GM23248 (cell line): ENCODE measurements at regions not wholly inside any gene's neighbourhood (a gene's known extent, or its start where the extent isn't known, plus 50 kb on each side); places are given as distances from the start of the nearest gene placed in this dataset.
A peak's percentile ranks its signal among the peaks of the same experiment; 100 is the strongest.

Experiments used
- DNase-seq: peaks from one replicate; pipeline ENCODE4 v3.0.0-alpha.2; 2015
- H2AFZ ChIP-seq: fragments of 200-600 bp; sonication (generic); 2 replicates; pipeline ENCODE4 v1.6.1; 2016; ENCODE audit warnings: antibody characterized with exemption
- H3F3A ChIP-seq: fragments of 200-600 bp; sonication (generic); 2 replicates; pipeline ENCODE4 v1.6.1; 2016; ENCODE audit warnings: mild to moderate bottlenecking, antibody characterized with exemption, mixed run types; ENCODE audit not compliant: insufficient read depth
- H3K27ac ChIP-seq: fragments of 200-600 bp; sonication (generic); 2 replicates; pipeline ENCODE4 v1.5.1; 2016; ENCODE audit warnings: mild to moderate bottlenecking
- H3K27me3 ChIP-seq: fragments of 200-600 bp; sonication (generic); replicated peaks from 2 replicates; pipeline ENCODE4 v1.6.1; 2016; ENCODE audit warnings: mild to moderate bottlenecking; ENCODE audit not compliant: insufficient read depth
- H3K36me3 ChIP-seq: fragments of 200-600 bp; sonication (generic); 2 replicates; pipeline ENCODE4 v1.6.1; 2016; ENCODE audit warnings: low read depth, mild to moderate bottlenecking
- H3K4me1 ChIP-seq: fragments of 200-600 bp; sonication (generic); 2 replicates; pipeline ENCODE4 v1.6.1; 2016; ENCODE audit warnings: mild to moderate bottlenecking; ENCODE audit not compliant: insufficient read depth
- H3K4me2 ChIP-seq: fragments of 200-600 bp; sonication (generic); one replicate; pipeline ENCODE4 v1.6.1; 2016; ENCODE audit warnings: mild to moderate bottlenecking; ENCODE audit not compliant: unreplicated experiment
- H3K4me3 ChIP-seq: fragments of 200-600 bp; sonication (generic); 2 replicates; pipeline ENCODE4 v1.5.1; 2016; ENCODE audit warnings: mild to moderate bottlenecking
- H3K79me2 ChIP-seq: fragments of 200-600 bp; sonication (generic); 2 replicates; pipeline ENCODE4 v1.6.1; 2016; ENCODE audit warnings: mild to moderate bottlenecking; ENCODE audit not compliant: insufficient read depth
- H3K9ac ChIP-seq: fragments of 200-600 bp; sonication (generic); 2 replicates; pipeline ENCODE4 v1.6.1; 2016; ENCODE audit warnings: mild to moderate bottlenecking
- H3K9me2 ChIP-seq: fragments of 200-600 bp; sonication (generic); 2 replicates; pipeline ENCODE4 v1.6.1; 2016; ENCODE audit warnings: mixed run types, mild to moderate bottlenecking, moderate library complexity; ENCODE audit not compliant: insufficient read depth
- H3K9me3 ChIP-seq: fragments of 200-600 bp; sonication (generic); one replicate; pipeline ENCODE4 v1.6.1; 2017; ENCODE audit warnings: low read depth
- H4K20me1 ChIP-seq: fragments of 200-600 bp; sonication (generic); 2 replicates; pipeline ENCODE4 v1.6.0; 2016; ENCODE audit not compliant: insufficient read depth
- EZH2 ChIP-seq: fragments of 200-600 bp; sonication (generic); IDR thresholded peaks from 2 replicates; pipeline ENCODE4 v1.6.1; 2018; ENCODE audit warnings: antibody characterized with exemption, mild to moderate bottlenecking; ENCODE audit not compliant: insufficient read depth, poor library complexity, severe bottlenecking
- EZH2phosphoT487 ChIP-seq: fragments of 200-600 bp; sonication (generic); IDR thresholded peaks from 2 replicates; pipeline ENCODE4 v1.6.1; 2018; ENCODE audit warnings: antibody characterized with exemption, moderate library complexity, mild to moderate bottlenecking, low read depth; ENCODE audit not compliant: insufficient read depth
- WGBS, 2 experiments: methylation state at CpG; one replicate each; pipeline ENCODE4 v1.1.6; 2015 to 2017; ENCODE audit warnings: low lambda C conversion rate in 2 of 2, low coverage in 1 of 2; ENCODE audit errors: missing lambda C conversion rate in 2 of 2; 5-methylcytosine and 5-hydroxymethylcytosine counted together
- in situ Hi-C: fragments of 300-500 bp; cut with MboI; formaldehyde crosslinking; loops from 2 replicates; pipeline ENCODE4 v1.15.0; 2020

- no peak for DNase-seq
- peaks cover 28% of the 10 kb centered on the region for H3F3A ChIP-seq
- peaks cover 44% of the 10 kb centered on the region for H3K4me1 ChIP-seq
- no peaks in the 10 kb centered on the region for H3K27me3 ChIP-seq
- no peak overlapping the region for H2AFZ ChIP-seq
- H3K4me2 ChIP-seq, result no peak overlapping the region
- no peaks in the 10 kb centered on the region for H3K9me3 ChIP-seq
- no peak overlapping the region for H3K4me3 ChIP-seq
- H3K9me2 ChIP-seq, result no peaks in the 10 kb centered on the region; the same call in 1 of the 2 replicates
- no peaks in the 10 kb centered on the region for H3K79me2 ChIP-seq
- in situ Hi-C loops, result no loop called here
- no peaks in the 10 kb centered on the region for H4K20me1 ChIP-seq
- no peak overlapping the region for H3K27ac ChIP-seq
- no peak overlapping the region for H3K9ac ChIP-seq
- H3K36me3 ChIP-seq, result no peaks in the 10 kb centered on the region
- 70 to 93% methylated on average over 3 of the region's 3 CpGs for WGBS, 2 experiments
- TF ChIP-seq EZH2phosphoT487, result no peak
- TF ChIP-seq EZH2, result no peak
Observed at GRCh38 chr2:176493909-176494308, 224.7 kb downstream of the MTX2 start.

GRCh38 chr2:176494949-176495353 is 225.7 kb downstream of the MTX2 start:
- 16 to 23% methylated on average over 2 of the region's 2 CpGs for WGBS, 2 experiments
- Histone ChIP-seq H3K79me2 (no peaks in the 10 kb centered on the region), H3K4me1 (peaks cover 35% of the 10 kb centered on the region), H3K4me3 (no peak overlapping the region), H3K9ac (no peak overlapping the region), H3K9me2 (no peaks in the 10 kb centered on the region; the same call in 1 of the 2 replicates), H3F3A (peaks cover 24% of the 10 kb centered on the region), H2AFZ (no peak overlapping the region), H3K27me3 (no peaks in the 10 kb centered on the region), H4K20me1 (no peaks in the 10 kb centered on the region), H3K9me3 (no peaks in the 10 kb centered on the region), H3K27ac (no peak overlapping the region), H3K36me3 (no peaks in the 10 kb centered on the region), H3K4me2 (no peak overlapping the region)
- peak; percentile 54 for DNase-seq
- in situ Hi-C loops, result no loop called here
- no peak for TF ChIP-seq EZH2phosphoT487
- no peak for TF ChIP-seq EZH2

GRCh38 chr2:176495826-176496225 is 226.6 kb downstream of the MTX2 start:
- no peak for TF ChIP-seq EZH2phosphoT487
- no peak for TF ChIP-seq EZH2
- peaks cover 38% of the 10 kb centered on the region for H3K4me1 ChIP-seq
- no peak overlapping the region for H3K4me3 ChIP-seq
- 90 to 91% methylated on average over 3 of the region's 3 CpGs for WGBS, 2 experiments
- no peaks in the 10 kb centered on the region for H3K79me2 ChIP-seq
- H3F3A ChIP-seq, result peaks cover 28% of the 10 kb centered on the region
- H4K20me1 ChIP-seq, result no peaks in the 10 kb centered on the region
- H2AFZ ChIP-seq, result no peak overlapping the region
- H3K9me2 ChIP-seq, result no peaks in the 10 kb centered on the region; the same call in 1 of the 2 replicates
- H3K27ac ChIP-seq, result no peak overlapping the region
- H3K27me3 ChIP-seq, result no peaks in the 10 kb centered on the region
- in situ Hi-C loops, result no loop called here
- H3K4me2 ChIP-seq, result no peak overlapping the region
- no peak overlapping the region for H3K9ac ChIP-seq
- no peaks in the 10 kb centered on the region for H3K9me3 ChIP-seq
- H3K36me3 ChIP-seq, result no peaks in the 10 kb centered on the region
- DNase-seq, result no peak

GRCh38 chr2:176496761-176497160 is 227.5 kb downstream of the MTX2 start:
- H3K27me3 ChIP-seq, result no peaks in the 10 kb centered on the region
- no peaks in the 10 kb centered on the region for H3K79me2 ChIP-seq
- peak overlapping the region; percentile 26 for H2AFZ ChIP-seq
- 46 to 62% methylated on average over 3 of the region's 3 CpGs for WGBS, 2 experiments
- no peaks in the 10 kb centered on the region for H3K9me3 ChIP-seq
- no peaks in the 10 kb centered on the region; the same call in 1 of the 2 replicates for H3K9me2 ChIP-seq
- in situ Hi-C loops, result no loop called here
- H3K9ac ChIP-seq, result peak overlapping the region; percentile 15; the same call in 1 of the 2 replicates
- H3K27ac ChIP-seq, result no peak overlapping the region
- DNase-seq, result peak; percentile 37
- peak overlapping the region; percentile 50 for H3K4me2 ChIP-seq
- H3K4me3 ChIP-seq, result peak overlapping the region; percentile 43
- H3F3A ChIP-seq, result peaks cover 27% of the 10 kb centered on the region
- H3K4me1 ChIP-seq, result peaks cover 36% of the 10 kb centered on the region
- H3K36me3 ChIP-seq, result no peaks in the 10 kb centered on the region
- TF ChIP-seq EZH2 (no peak), EZH2phosphoT487 (no peak)
- no peaks in the 10 kb centered on the region for H4K20me1 ChIP-seq

- Histone ChIP-seq H2AFZ (no peak overlapping the region), H3K9me2 (no peaks in the 10 kb centered on the region), H3K4me2 (peak overlapping the region; percentile 53), H3K36me3 (no peaks in the 10 kb centered on the region), H3K4me1 (peaks cover 12% of the 10 kb centered on the region), H3K27me3 (no peaks in the 10 kb centered on the region), H3K4me3 (no peak overlapping the region), H3K9me3 (no peaks in the 10 kb centered on the region), H3K27ac (peak overlapping the region; percentile 26), H3K79me2 (no peaks in the 10 kb centered on the region), H3F3A (peaks cover 12% of the 10 kb centered on the region; the same call in 1 of the 2 replicates), H4K20me1 (no peaks in the 10 kb centered on the region), H3K9ac (0 out of 2 replicates have a peak overlapping the region, but pooled peaks have one; percentile 11)
- in situ Hi-C loops, result no loop called here
- DNase-seq, result peak; percentile 90
- WGBS, 2 experiments, result 10 to 15% methylated on average over 1 of the region's 1 CpG
- TF ChIP-seq EZH2 (no peak), EZH2phosphoT487 (no peak)
Observed at GRCh38 chr2:176500901-176501300, 231.7 kb downstream of the MTX2 start.
